K562 (cell line): ENCODE measurements at regions not wholly inside any gene's neighbourhood (a gene's known extent, or its start where the extent isn't known, plus 50 kb on each side); places are given as distances from the start of the nearest gene placed in this dataset.
A peak's percentile ranks its signal among the peaks of the same experiment; 100 is the strongest.

ENCODE experiments used
- BRCA1 ChIP-seq, 2 experiments: fragments of 450-650 bp in 1 of 2; sonication (generic) in 1 of 2; formaldehyde crosslinking in 1 of 2; IDR thresholded peaks; 2 replicates each; pipeline versions ENCODE4 v1.5.0 to v1.6.1; 2017 to 2020; ENCODE audit warnings: mild to moderate bottlenecking in 1 of 2, missing genetic modification reagents in 1 of 2
- GABPA ChIP-seq: fragments of 200-800 bp; sonication (Bioruptor generic); conservative IDR thresholded peaks from 2 replicates; pipeline ENCODE4 v1.6.1; 2016; ENCODE audit warnings: low read depth, missing genetic modification characterization, missing compliant biosample characterization
- NFIX ChIP-seq: fragments of 250-450 bp; sonication (Bioruptor Pico); IDR thresholded peaks from 2 replicates; pipeline ENCODE4 v1.4.0; 2020; ENCODE audit warnings: low read depth, mild to moderate bottlenecking, moderate library complexity
- NONO ChIP-seq, 2 experiments: fragments of 200-400 bp in 1 of 2; fragments of 450-650 bp in 1 of 2; formaldehyde crosslinking in 1 of 2; IDR thresholded peaks; 2 replicates each; pipeline ENCODE4 v1.6.1; 2017; ENCODE audit warnings: low read depth in 2 of 2, mild to moderate bottlenecking in 2 of 2, moderate library complexity in 2 of 2, low read length in 1 of 2
- RNF2 ChIP-seq: sonication (generic); IDR thresholded peaks from 2 replicates; pipeline ENCODE4 v1.6.1; 2016
- SMARCA5 ChIP-seq: fragments of 450-650 bp; IDR thresholded peaks from 2 replicates; pipeline ENCODE4 v1.6.1; 2016
- ZNF146 ChIP-seq: IDR thresholded peaks from one replicate; pipeline ENCODE4 v1.6.1; 2018; ENCODE audit warnings: missing compliant biosample characterization; ENCODE audit not compliant: unreplicated experiment
- TF ChIP-seq, protein P1 (sequence below): fragments of 250-450 bp; sonication (Bioruptor Pico); IDR thresholded peaks from 2 replicates; pipeline ENCODE4 v1.4.0; 2020
- TF ChIP-seq, protein P2 (sequence below): fragments of 450-650 bp; IDR thresholded peaks from 2 replicates; pipeline ENCODE4 v1.6.1; 2017; ENCODE audit warnings: antibody characterized with exemption, mild to moderate bottlenecking

DNA sequence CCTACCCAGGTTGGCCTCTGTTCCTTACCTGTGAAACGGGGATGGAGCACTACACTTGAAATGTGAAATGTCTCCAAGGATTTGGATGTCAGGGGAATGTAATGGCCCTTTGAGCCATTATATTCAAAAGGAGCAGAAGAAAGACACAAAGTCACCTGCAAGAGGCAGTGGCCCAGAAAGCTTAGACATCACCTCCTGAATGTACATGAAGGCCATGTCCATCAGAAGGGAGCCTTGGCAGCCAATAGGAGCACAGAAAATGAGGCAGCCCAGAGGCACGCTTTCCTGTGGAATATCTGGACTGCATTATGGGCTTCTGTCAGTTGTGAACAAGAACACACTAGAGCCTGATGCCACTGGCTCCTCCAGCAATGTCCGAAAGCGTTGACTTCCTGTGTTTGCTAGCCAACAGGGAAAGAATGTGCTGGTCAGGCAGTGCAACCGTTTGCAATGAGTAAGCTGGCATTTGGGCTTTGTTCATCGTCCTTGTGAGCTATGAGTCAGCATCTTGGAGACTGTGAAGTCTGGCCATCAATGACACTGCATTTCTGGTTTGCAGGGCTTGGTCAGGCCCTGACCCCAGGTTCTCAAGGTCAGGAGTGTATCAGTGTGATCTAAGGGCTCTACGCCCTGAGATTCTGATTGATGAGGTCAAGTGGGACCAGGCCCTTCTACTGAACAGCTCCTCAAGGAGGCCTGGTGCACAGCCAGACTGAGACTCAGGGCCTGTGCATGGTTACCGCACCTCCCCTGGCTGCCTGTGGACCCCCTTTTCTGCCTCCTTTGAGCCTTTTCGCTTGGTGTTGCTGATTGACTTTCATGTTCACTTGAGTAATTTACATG lies 222.4 kb downstream of the RPS24 start (continued):
- TF ChIP-seq NFIX (no peak), BRCA1 (IDR thresholded peaks at IDR 0.05) (no peak), BRCA1 (CRISPR knock-in tag; IDR thresholded peaks at IDR 0.05) (no peak), RNF2 (peak; percentile 68; the same call in 1 of the 2 replicates), ZNF146 (CRISPR knock-in tag) (no peak), NONO (IDR thresholded peaks at IDR 0.05; ENCODE audit: low read depth in 2 of 2, low read length in 1 of 2) (no peak), SMARCA5 (peak; percentile 24; the same call in 1 of the 2 replicates), GABPA (peak; percentile 81)
- TF ChIP-seq, protein P1, sequence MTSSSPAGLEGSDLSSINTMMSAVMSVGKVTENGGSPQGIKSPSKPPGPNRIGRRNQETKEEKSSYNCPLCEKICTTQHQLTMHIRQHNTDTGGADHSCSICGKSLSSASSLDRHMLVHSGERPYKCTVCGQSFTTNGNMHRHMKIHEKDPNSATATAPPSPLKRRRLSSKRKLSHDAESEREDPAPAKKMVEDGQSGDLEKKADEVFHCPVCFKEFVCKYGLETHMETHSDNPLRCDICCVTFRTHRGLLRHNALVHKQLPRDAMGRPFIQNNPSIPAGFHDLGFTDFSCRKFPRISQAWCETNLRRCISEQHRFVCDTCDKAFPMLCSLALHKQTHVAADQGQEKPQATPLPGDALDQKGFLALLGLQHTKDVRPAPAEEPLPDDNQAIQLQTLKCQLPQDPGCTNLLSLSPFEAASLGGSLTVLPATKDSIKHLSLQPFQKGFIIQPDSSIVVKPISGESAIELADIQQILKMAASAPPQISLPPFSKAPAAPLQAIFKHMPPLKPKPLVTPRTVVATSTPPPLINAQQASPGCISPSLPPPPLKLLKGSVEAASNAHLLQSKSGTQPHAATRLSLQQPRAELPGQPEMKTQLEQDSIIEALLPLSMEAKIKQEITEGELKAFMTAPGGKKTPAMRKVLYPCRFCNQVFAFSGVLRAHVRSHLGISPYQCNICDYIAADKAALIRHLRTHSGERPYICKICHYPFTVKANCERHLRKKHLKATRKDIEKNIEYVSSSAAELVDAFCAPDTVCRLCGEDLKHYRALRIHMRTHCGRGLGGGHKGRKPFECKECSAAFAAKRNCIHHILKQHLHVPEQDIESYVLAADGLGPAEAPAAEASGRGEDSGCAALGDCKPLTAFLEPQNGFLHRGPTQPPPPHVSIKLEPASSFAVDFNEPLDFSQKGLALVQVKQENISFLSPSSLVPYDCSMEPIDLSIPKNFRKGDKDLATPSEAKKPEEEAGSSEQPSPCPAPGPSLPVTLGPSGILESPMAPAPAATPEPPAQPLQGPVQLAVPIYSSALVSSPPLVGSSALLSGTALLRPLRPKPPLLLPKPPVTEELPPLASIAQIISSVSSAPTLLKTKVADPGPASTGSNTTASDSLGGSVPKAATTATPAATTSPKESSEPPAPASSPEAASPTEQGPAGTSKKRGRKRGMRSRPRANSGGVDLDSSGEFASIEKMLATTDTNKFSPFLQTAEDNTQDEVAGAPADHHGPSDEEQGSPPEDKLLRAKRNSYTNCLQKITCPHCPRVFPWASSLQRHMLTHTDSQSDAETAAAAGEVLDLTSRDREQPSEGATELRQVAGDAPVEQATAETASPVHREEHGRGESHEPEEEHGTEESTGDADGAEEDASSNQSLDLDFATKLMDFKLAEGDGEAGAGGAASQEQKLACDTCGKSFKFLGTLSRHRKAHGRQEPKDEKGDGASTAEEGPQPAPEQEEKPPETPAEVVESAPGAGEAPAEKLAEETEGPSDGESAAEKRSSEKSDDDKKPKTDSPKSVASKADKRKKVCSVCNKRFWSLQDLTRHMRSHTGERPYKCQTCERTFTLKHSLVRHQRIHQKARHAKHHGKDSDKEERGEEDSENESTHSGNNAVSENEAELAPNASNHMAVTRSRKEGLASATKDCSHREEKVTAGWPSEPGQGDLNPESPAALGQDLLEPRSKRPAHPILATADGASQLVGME (CRISPR knock-in tag) = no peak; the same call in none of the 2 replicates
- TF ChIP-seq, protein P2, sequence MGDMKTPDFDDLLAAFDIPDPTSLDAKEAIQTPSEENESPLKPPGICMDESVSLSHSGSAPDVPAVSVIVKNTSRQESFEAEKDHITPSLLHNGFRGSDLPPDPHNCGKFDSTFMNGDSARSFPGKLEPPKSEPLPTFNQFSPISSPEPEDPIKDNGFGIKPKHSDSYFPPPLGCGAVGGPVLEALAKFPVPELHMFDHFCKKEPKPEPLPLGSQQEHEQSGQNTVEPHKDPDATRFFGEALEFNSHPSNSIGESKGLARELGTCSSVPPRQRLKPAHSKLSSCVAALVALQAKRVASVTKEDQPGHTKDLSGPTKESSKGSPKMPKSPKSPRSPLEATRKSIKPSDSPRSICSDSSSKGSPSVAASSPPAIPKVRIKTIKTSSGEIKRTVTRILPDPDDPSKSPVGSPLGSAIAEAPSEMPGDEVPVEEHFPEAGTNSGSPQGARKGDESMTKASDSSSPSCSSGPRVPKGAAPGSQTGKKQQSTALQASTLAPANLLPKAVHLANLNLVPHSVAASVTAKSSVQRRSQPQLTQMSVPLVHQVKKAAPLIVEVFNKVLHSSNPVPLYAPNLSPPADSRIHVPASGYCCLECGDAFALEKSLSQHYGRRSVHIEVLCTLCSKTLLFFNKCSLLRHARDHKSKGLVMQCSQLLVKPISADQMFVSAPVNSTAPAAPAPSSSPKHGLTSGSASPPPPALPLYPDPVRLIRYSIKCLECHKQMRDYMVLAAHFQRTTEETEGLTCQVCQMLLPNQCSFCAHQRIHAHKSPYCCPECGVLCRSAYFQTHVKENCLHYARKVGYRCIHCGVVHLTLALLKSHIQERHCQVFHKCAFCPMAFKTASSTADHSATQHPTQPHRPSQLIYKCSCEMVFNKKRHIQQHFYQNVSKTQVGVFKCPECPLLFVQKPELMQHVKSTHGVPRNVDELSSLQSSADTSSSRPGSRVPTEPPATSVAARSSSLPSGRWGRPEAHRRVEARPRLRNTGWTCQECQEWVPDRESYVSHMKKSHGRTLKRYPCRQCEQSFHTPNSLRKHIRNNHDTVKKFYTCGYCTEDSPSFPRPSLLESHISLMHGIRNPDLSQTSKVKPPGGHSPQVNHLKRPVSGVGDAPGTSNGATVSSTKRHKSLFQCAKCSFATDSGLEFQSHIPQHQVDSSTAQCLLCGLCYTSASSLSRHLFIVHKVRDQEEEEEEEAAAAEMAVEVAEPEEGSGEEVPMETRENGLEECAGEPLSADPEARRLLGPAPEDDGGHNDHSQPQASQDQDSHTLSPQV = peak; percentile 60
